A549 (cell line): ENCODE measurements at regions not wholly inside any gene's neighbourhood (a gene's known extent, or its start where the extent isn't known, plus 50 kb on each side); places are given as distances from the start of the nearest gene placed in this dataset.

Experiments
- CTCF ChIP-seq: fragments of >200 bp; sonication (Bioruptor Twin); formaldehyde crosslinking; IDR thresholded peaks from 3 replicates; pipeline ENCODE4 v1.5.1; 2016
- HES2 ChIP-seq: fragments of >200 bp; sonication (Bioruptor Twin); formaldehyde crosslinking; IDR thresholded peaks from 2 replicates; pipeline ENCODE4 v1.6.1; 2016
- REST ChIP-seq: fragments of 200-600 bp; sonication (generic); IDR thresholded peaks from 2 replicates; pipeline ENCODE4 v1.6.1; 2016; ENCODE audit warnings: antibody characterized with exemption, mild to moderate bottlenecking, moderate library complexity

GRCh38 chr10:33385015-33385414 is 50.5 kb upstream of the NRP1 start:
- TF ChIP-seq CTCF (no peak), REST (no peak), HES2 (no peak)
